OCI-LY1 (cell line): ENCODE measurements at regions not wholly inside any gene's neighbourhood (a gene's known extent, or its start where the extent isn't known, plus 50 kb on each side); places are given as distances from the start of the nearest gene placed in this dataset.

Source experiments
- CTCF ChIP-seq: fragments of 200-600 bp; sonication (generic), shearing (Covaris generic); IDR thresholded peaks from 2 replicates; pipeline ENCODE4 v1.5.1; 2017; ENCODE audit warnings: mild to moderate bottlenecking, antibody characterized with exemption, low read length, moderate library complexity, mixed read lengths
- EZH2 ChIP-seq: fragments of 200-600 bp; sonication (generic), shearing (Covaris generic); IDR thresholded peaks from 2 replicates; pipeline ENCODE4 v1.8.0; 2017; ENCODE audit warnings: borderline replicate concordance, mixed run types, mild to moderate bottlenecking, antibody characterized with exemption, low read length, moderate library complexity, mixed read lengths

DNA sequence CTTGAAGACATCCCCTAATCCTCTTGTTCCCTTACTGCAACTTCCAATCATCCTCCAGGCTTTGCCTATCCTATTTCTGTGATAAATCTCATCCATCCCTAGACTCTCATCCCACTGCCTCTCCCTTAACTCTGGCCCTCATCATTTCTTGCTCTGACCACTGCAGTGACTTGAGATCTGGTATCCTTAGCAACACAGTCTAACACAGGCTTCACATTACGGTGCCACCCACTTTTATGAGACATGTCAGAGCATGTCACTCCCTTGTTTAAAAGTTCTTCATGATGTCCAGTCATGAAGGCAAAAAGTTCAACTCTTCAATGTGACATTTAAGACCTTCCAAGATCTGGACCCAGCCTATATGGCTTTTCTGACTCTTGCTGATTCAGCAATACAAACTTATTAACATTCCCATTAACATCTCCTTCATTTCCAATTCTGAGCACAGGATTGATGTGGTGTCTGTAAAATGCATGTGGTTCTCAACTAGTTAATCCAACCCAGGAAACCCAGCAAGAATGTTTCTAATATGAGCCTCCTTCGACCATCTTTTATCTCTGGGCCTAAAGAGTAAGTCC, 64.0 kb downstream of the OR13H1 start:
- TF ChIP-seq CTCF (no peak), EZH2 (no peak)
